PC-9 (cell line): ENCODE measurements at regions not wholly inside any gene's neighbourhood (a gene's known extent, or its start where the extent isn't known, plus 50 kb on each side); places are given as distances from the start of the nearest gene placed in this dataset.

Source experiments
- BruUV-seq: library from RNA; stranded (reverse); fragments of 400-500 nt; replicated peaks from 2 replicates; lab custom pipeline; 2021; lab: Mats Ljungman, UMichigan
- CTCF ChIA-PET: fragments of 300-600 bp; sonication (Branson Sonifier 250); formaldehyde crosslinking; loops from one replicate; lab custom pipeline; 2022; ENCODE audit warnings: antibody characterized with exemption; lab: Charles Lee
- POLR2A ChIA-PET: fragments of 300-600 bp; sonication (Branson Sonifier 250); formaldehyde crosslinking; loops from one replicate; lab custom pipeline; 2022; ENCODE audit warnings: antibody characterized with exemption; ENCODE audit not compliant: unreplicated experiment; lab: Charles Lee
- DNase-seq, 2 experiments: peaks; one replicate each; pipeline versions ENCODE4 v3.0.0 to v3.0.0-alpha.2; 2015 to 2022; ENCODE audit warnings: mixed read lengths in 1 of 2
- H2AFZ ChIP-seq: fragments of 200-600 bp; sonication (generic); 2 replicates; pipeline ENCODE4 v1.8.1; 2017; ENCODE audit warnings: antibody characterized with exemption
- H3F3A ChIP-seq: fragments of 200-600 bp; sonication (generic); 2 replicates; pipeline ENCODE4 v1.8.1; 2017; ENCODE audit warnings: antibody characterized with exemption, mild to moderate bottlenecking, low read depth; ENCODE audit not compliant: insufficient read depth
- H3K27ac ChIP-seq: fragments of 200-600 bp; sonication (generic); 2 replicates; pipeline ENCODE4 v1.6.1; 2016; ENCODE audit warnings: mixed run types
- H3K27me3 ChIP-seq: fragments of 200-600 bp; sonication (generic); 2 replicates; pipeline ENCODE4 v1.6.1; 2016; ENCODE audit warnings: low read depth, mixed run types; ENCODE audit not compliant: insufficient read depth
- H3K36me3 ChIP-seq: fragments of 200-600 bp; sonication (generic); 2 replicates; pipeline ENCODE4 v1.6.1; 2016; ENCODE audit warnings: low read depth, mixed run types
- H3K4me1 ChIP-seq: fragments of 200-600 bp; sonication (generic); replicated peaks from 2 replicates; pipeline ENCODE4 v1.6.1; 2016; ENCODE audit warnings: mixed run types; ENCODE audit not compliant: insufficient read depth
- H3K4me2 ChIP-seq: fragments of 200-600 bp; sonication (generic); 2 replicates; pipeline ENCODE4 v1.6.1; 2017; ENCODE audit warnings: mixed run types
- H3K4me3 ChIP-seq: fragments of 200-600 bp; sonication (generic); 2 replicates; pipeline ENCODE4 v1.6.1; 2016; ENCODE audit warnings: mixed run types
- H3K79me2 ChIP-seq: fragments of 200-600 bp; sonication (generic); 2 replicates; pipeline ENCODE4 v1.6.1; 2017; ENCODE audit warnings: low read depth, mixed run types
- H3K9me2 ChIP-seq: fragments of 200-600 bp; sonication (generic); 2 replicates; pipeline ENCODE4 v1.8.1; 2017; ENCODE audit warnings: mild to moderate bottlenecking; ENCODE audit not compliant: insufficient read depth
- H3K9me3 ChIP-seq: fragments of 200-600 bp; sonication (generic); 2 replicates; pipeline ENCODE4 v1.8.1; 2016; ENCODE audit warnings: low read depth; ENCODE audit not compliant: insufficient read depth
- H4K20me1 ChIP-seq: fragments of 200-600 bp; sonication (generic); 2 replicates; pipeline ENCODE4 v1.8.1; 2017; ENCODE audit not compliant: insufficient read depth
- CTCF ChIP-seq: fragments of 200-600 bp; sonication (generic); conservative IDR thresholded peaks from 2 replicates; pipeline ENCODE4 v1.6.1; 2017; ENCODE audit warnings: mixed run types, antibody characterized with exemption, mild to moderate bottlenecking, moderate library complexity
- EZH2 ChIP-seq: fragments of 200-600 bp; sonication (generic); IDR thresholded peaks from 2 replicates; pipeline ENCODE4 v1.8.0; 2017; ENCODE audit warnings: antibody characterized with exemption, low read depth
- intact Hi-C: fragments of 100-400 bp; cut with micrococcal nuclease; formaldehyde crosslinking; loops from one replicate; pipeline ENCODE4 v1.10.0; 2022; ENCODE audit not compliant: unreplicated experiment

DNA sequence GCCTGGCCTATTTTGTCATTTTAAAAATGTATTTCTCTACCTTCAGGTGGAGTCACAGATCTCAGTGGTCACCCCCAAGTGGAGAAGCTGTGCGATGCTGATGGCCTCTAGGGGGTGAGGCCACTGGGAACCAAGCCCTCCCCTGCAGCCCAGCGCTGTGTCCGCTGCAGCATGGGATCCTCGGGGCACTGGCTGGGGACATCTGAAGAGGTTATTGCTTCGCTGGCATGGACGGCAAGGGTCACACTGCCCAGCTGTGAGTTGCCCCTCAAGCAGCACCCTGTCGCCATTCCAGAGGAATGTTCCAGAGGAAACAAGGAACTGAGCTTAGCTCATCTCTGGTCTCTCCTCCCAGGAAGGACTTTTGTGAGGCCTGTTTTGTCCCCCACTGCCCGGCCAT is 119.6 kb upstream of the S1PR3 start:
- TF ChIP-seq CTCF (no peak), EZH2 (no peak)
- Histone ChIP-seq H3K4me2 (no peak overlapping the region), H3K36me3 (no peaks in the 10 kb centered on the region; the same call in 1 of the 2 replicates), H3K4me1 (no peaks in the 10 kb centered on the region), H3K4me3 (no peak overlapping the region), H3K79me2 (no peaks in the 10 kb centered on the region), H3K27ac (no peak overlapping the region), H3F3A (no peaks in the 10 kb centered on the region), H3K27me3 (no peaks in the 10 kb centered on the region), H3K9me3 (peaks cover 6% of the 10 kb centered on the region; the same call in 1 of the 2 replicates), H4K20me1 (no peaks in the 10 kb centered on the region), H3K9me2 (no peaks in the 10 kb centered on the region), H2AFZ (no peak overlapping the region)
- ChIA-PET POLR2A (no interaction called here), CTCF (no interaction called here)
- intact Hi-C loops = no loop called here
- BruUV-seq = no TSS peak
- DNase-seq = no peak

DNA sequence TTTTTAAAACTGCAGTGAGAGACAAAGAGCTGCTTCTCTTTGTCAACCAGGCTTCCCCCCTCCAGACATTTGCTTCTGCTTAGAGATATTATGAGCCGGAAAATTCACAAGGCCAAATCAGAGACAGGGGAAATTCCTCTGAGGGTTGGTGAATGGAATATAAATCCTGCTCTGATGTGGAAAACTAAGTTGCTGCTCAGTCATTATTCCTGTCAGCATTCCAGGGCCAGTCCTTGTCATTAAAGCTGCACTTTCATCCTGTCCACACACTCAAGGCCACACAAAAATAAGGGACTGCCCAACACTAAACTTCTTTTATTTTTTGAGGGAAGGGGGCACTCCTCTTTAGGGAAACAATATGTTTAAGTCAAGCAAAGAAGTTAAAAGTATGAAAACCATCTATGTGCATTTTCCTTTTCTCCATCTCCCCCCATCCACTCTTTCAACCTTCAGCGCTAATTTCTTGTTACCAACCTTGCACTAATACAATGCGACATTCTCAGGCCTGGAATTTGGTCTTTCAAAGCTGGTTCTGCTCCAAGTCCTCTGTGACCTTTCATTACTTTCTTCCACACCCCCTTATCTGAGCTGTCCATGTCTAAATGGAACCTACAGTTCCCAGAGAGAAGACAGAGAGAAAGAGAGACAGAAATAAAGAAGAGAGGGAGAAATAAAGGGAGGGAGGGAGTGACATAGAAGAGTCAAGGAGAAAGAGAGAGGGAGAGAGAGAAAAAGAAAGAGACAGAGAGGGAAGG is 118.9 kb upstream of the S1PR3 start:
- Histone ChIP-seq H3K4me2 (no peak overlapping the region), H3K79me2 (no peaks in the 10 kb centered on the region), H3K4me3 (no peak overlapping the region), H3K27ac (no peak overlapping the region), H3K4me1 (no peaks in the 10 kb centered on the region), H3K27me3 (no peaks in the 10 kb centered on the region), H3K36me3 (no peaks in the 10 kb centered on the region; the same call in 1 of the 2 replicates), H3F3A (no peaks in the 10 kb centered on the region), H4K20me1 (no peaks in the 10 kb centered on the region), H3K9me3 (peaks cover 6% of the 10 kb centered on the region; the same call in 1 of the 2 replicates), H2AFZ (no peak overlapping the region), H3K9me2 (no peaks in the 10 kb centered on the region)
- BruUV-seq = no TSS peak
- no peak for DNase-seq
- ChIA-PET POLR2A (no interaction called here), CTCF (no interaction called here)
- intact Hi-C loops = no loop called here
- TF ChIP-seq CTCF = no peak
- no peak for TF ChIP-seq EZH2

- Histone ChIP-seq H2AFZ (no peak overlapping the region), H3K27me3 (no peaks in the 10 kb centered on the region), H3K9me3 (peaks cover 6% of the 10 kb centered on the region; the same call in 1 of the 2 replicates), H3K4me2 (no peak overlapping the region), H3K9me2 (no peaks in the 10 kb centered on the region), H3K79me2 (no peaks in the 10 kb centered on the region), H3F3A (no peaks in the 10 kb centered on the region), H4K20me1 (no peaks in the 10 kb centered on the region), H3K27ac (no peak overlapping the region), H3K4me3 (no peak overlapping the region), H3K36me3 (no peaks in the 10 kb centered on the region; the same call in 1 of the 2 replicates), H3K4me1 (no peaks in the 10 kb centered on the region)
- intact Hi-C loops = no loop called here
- BruUV-seq = no TSS peak
- no peak for DNase-seq
- ChIA-PET CTCF (no interaction called here), POLR2A (no interaction called here)
- TF ChIP-seq CTCF (no peak), EZH2 (no peak)
Measured at GRCh38 chr9:88873635-88874034, 117.6 kb upstream of the S1PR3 start.
